GM18867 (cell line): ENCODE measurements at regions not wholly inside any gene's neighbourhood (a gene's known extent, or its start where the extent isn't known, plus 50 kb on each side); places are given as distances from the start of the nearest gene placed in this dataset.

Experiments used
- ATAC-seq: cut with Tn5 transposase; IDR thresholded peaks from one replicate; pipeline ENCODE4 v1.9.1; 2021; ENCODE audit warnings: mild to moderate bottlenecking, moderate library complexity; ENCODE audit not compliant: unreplicated experiment

- no peak for ATAC-seq
These were observed 316.8 kb upstream of the CHRM2 start for GRCh38 chr7:136551618-136552017.

- ATAC-seq = no peak
These were observed 318.7 kb upstream of the CHRM2 start for GRCh38 chr7:136549756-136550155.

- ATAC-seq = no peak
These were observed 334.7 kb upstream of the CHRM2 start for GRCh38 chr7:136533732-136534131.

GRCh38 chr7:136530831-136531230, 337.6 kb upstream of the CHRM2 start:
- ATAC-seq = no peak

- ATAC-seq = no peak
These were observed 340.1 kb upstream of the CHRM2 start for GRCh38 chr7:136528329-136528728.

DNA sequence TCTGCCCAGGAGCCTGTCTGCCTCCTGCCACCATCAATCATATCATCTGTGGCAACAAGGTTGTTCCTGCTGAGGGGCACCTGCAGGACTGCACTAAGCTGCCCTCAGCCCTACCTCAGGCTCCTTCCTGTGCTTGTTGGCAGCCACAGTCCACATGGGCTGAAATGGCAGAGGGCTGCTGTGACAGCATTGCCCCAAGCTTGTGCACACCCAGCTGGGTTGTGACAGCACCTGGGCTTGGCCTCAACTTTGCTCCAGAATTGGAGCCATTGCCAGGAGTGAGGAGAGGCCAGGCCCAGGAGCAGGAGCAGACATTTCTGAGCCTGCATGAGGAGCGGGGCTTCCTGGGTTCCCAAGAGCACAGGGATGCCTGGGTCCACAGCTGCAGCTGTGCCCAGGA, 340.9 kb upstream of the CHRM2 start:
- ATAC-seq = no peak

DNA sequence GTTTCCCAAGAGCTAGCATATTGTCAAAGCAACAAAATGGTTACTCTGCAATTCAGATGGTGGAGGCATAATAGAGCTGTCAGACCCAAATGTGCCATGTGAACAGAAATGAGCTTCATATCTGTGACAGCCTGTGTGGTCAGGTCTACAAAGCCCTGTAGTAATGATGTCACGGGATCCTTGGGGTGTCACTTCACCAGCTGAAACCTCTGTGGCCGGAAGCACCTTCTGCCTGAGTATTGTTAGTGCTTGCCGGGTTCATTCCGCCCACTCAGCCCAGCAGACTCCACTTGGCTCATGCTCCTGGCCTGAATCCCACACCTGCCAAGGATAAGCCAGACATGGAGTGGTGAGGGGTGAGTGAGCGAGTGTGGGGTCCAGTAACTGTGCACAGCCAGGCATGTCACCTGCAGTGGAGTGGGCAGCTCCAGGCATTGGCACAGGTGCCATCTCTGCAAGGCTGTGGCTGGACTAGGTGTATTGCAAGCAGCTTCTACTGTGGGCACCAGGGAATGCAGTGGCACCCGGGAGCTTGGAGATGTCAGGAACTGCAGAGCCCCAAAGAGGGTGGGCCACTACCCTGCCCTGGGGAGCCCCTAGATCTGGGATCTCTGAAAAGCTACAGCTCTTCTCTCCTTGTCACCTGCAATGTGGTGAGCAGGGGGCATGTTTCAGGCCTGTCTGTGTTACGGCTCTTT, 341.9 kb upstream of the CHRM2 start:
- no peak for ATAC-seq

DNA sequence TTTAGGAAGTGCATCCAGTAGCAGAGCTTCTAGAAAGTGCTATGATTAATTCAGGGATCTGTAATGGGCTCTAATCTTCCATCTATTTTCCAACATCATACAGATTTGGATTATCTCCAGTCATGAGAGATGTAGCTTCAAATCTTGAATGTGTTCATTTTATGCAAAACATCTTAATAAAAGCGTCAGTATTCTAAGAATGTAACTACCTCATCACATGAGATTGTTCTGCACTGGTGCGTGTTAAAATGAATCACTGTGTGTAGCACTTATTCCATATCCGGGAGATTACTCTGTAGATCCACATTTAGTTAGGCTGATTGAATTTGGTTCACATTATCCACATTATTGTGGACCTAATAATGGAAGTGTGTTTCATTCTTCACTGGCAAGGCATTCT, 344.9 kb upstream of the CHRM2 start:
- no peak for ATAC-seq

- no peak for ATAC-seq
These were observed 350.5 kb upstream of the CHRM2 start for GRCh38 chr7:136517971-136518370.

GRCh38 chr7:136514776-136515175, 353.7 kb upstream of the CHRM2 start:
- ATAC-seq = no peak

DNA sequence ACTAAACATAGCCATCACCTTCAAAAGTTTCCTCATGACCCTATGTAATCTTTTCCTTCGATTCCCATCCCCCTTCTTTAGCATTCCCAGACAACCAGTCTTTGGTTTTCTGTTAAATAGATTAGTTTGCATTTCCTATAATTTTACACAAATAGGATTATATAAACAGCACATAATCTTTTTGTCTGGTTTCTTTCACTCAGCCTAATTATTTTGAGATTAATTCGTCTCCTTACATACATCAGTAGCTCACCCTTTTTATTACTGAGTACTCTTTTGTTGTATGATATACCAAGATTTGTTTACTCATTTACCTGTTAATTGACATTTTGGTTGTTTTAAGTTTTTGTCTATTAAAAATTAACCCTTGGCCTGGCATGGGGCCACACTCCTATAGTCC, 354.7 kb upstream of the CHRM2 start:
- no peak for ATAC-seq

DNA sequence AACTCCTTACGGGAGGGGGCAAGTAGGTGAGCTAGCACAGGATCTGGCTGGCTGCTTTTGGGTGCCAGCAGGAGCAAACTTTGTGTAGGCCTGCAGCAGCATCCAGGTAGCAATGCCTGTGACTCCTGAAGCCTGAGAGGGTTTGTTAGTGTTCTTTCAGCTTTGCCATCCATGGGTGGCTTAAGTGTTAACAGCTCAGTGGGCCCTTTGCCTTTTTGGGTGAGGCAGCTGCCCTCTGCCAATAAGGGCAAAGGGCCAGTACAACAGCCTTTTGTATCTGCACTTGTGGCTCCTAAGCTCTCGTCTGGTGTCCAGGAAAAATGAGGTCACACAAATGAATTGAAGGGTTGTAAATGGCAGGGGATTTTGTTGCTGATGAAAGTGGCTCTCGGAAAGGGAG, 359.0 kb upstream of the CHRM2 start:
- no peak for ATAC-seq

- ATAC-seq = no peak
These were observed 366.3 kb upstream of the CHRM2 start for GRCh38 chr7:136502162-136502561.

DNA sequence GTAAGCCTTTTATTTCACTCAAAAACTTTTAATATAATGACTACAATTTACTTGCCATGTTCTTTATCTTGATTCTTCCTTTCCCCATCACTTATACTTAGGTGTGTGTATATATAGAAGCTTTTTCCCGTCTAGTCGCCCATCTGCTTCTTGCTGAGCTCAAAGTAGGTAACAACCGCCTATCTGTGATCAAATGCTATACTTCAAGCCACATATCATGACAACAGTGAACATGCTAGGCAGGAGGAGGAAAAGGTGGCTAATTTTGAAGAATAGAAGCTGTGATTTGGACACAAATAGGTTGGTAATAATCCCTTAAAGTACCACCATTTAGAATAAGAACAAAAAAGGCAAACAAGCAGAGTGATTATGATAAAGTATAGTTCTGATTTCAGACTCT, 367.3 kb upstream of the CHRM2 start:
- ATAC-seq = no peak

- no peak for ATAC-seq
These were observed 371.9 kb upstream of the CHRM2 start for GRCh38 chr7:136496551-136496950.

DNA sequence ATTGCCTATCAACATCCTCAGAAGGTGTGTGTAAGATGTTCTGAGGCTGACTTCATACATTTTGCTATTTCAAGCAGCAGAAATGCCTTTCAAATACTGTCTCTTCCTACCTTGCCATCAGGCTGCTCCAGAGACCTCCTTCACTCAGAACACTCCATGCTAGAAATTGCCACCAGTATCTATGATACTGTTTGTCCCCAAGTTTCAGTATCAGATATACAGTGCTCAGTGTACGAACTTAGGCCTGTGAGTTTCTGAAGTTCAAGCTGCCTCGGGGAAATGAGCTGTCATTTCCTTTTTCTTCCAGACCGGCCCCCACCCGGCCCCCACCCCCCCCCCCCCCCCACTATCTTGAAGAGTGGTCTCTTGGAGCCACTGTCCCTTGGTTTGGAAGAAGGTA, 373.4 kb upstream of the CHRM2 start:
- no peak for ATAC-seq

- ATAC-seq = no peak
These were observed 376.1 kb upstream of the CHRM2 start for GRCh38 chr7:136492366-136492765.

DNA sequence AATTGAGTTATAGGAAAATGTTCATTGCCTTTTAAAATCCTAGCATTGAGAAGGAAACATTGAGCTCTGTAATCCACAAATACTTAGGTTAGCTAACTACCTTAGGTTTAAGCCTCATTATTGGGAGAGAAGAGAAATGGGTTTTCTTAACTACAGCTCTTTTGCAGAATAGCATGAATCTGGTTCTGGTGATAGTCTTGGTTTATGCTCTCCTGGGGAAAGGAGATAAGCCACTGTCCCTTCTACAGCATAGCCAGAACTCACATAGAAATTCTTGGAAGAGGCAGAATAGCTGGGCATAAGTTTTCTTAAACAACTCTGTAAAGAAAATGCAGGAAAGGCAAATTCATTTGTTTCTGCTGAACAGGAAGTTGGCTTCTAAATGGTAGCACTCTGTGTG, 378.6 kb upstream of the CHRM2 start:
- no peak for ATAC-seq

DNA sequence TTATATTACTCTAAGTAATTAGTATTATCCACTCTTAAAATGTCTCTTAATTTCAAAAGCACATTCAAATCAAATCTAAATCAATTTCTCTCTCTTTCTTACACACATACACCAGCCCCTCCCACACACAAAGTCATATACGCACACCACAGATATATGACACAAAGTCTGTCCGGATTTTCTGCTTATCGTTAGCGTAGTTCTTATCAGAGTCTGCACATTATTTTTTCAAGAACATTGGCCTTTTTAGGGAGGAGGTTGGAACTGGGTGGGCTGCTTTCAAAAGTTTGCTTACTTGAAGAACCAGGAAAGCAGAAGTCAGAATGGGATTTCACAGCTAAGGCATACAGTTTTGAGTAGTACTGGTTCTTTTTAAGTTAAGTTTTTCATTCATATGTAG, 387.6 kb upstream of the CHRM2 start:
- no peak for ATAC-seq

DNA sequence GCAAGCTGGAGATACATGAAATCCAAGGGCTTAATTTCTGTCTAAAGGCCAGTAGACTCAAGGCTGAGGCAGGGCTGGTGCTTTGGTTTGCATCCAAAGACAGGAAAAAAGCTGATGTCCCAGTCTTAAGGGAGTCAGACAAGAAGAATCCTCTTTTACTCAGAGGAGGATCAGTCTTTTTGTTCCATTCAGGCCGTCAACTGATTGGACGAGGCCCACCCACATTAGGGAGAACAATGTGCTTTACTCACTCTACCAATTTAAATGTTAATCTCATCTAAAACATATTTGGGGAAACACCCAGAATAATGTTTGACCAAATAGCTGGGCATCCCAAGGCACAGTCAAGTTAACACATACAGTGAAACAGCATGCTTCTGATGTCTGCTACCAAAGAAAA, 388.5 kb upstream of the CHRM2 start:
- ATAC-seq = no peak

GRCh38 chr7:136470179-136470578, 398.3 kb upstream of the CHRM2 start:
- no peak for ATAC-seq

GRCh38 chr7:136452949-136453348, 415.5 kb upstream of the CHRM2 start:
- ATAC-seq = no peak

GRCh38 chr7:136446751-136447150, 421.7 kb upstream of the CHRM2 start:
- ATAC-seq = no peak
